Body of pancreas (tissue), 4 donors: ENCODE measurements at regions not wholly inside any gene's neighbourhood (a gene's known extent, or its start where the extent isn't known, plus 50 kb on each side); places are given as distances from the start of the nearest gene placed in this dataset.
A peak's percentile ranks its signal among the peaks of the same experiment; 100 is the strongest.
"Not testable (repeated sequence)": the region's sequence is repeated elsewhere in the genome, so short reads cannot be mapped to it uniquely, and the experiment has no call there.

Experiments used
- ATAC-seq: fragments of 150-250 bp; one replicate; pipeline ENCODE4 v1.9.1; 2016
- DNase-seq, 4 donors: peaks; one replicate each; pipeline ENCODE4 v3.0.0-alpha.2; 2019
- H3K27ac ChIP-seq, 4 donors: fragments of 200-600 bp; sonication (generic); 1 replicate in 3 of 4; 2 replicates in 1 of 4; pipeline versions ENCODE4 v1.5.1 to v1.6.1; 2016 to 2019; ENCODE audit warnings: mild to moderate bottlenecking in 1 of 4, mixed read lengths in 1 of 4, moderate library complexity in 1 of 4
- H3K27me3 ChIP-seq, 2 donors: fragments of 200-600 bp; sonication (generic); one replicate each; pipeline ENCODE4 v1.6.0; 2016; ENCODE audit warnings: mild to moderate bottlenecking in 1 of 2
- H3K36me3 ChIP-seq, 2 donors: fragments of 200-600 bp; sonication (generic); replicated peaks in 1 of 2; 2 replicates each; pipeline ENCODE4 v1.5.1; 2016; ENCODE audit warnings: low read depth in 2 of 2; ENCODE audit not compliant: insufficient read depth in 1 of 2
- H3K4me1 ChIP-seq: fragments of 200-600 bp; sonication (generic); one replicate; pipeline ENCODE4 v1.6.0; 2016
- H3K4me3 ChIP-seq, 2 donors: fragments of 200-600 bp; sonication (generic); 1 replicate in 1 of 2; 2 replicates in 1 of 2; pipeline ENCODE4 v1.5.1; 2016 to 2019
- H3K9me3 ChIP-seq, 3 donors: fragments of 200-600 bp; sonication (generic); 1 replicate in 2 of 3; 2 replicates in 1 of 3; pipeline ENCODE4 v1.5.1; 2016
- POLR2A ChIP-seq, 3 donors: fragments of 450-650 bp; IDR thresholded peaks; one replicate each; pipeline ENCODE4 v1.6.1; 2016; ENCODE audit warnings: antibody characterized with exemption in 3 of 3, mild to moderate bottlenecking in 2 of 3
- WGBS, 2 donors: methylation state at CpG; one replicate each; pipeline ENCODE4 v1.1.5; 2017; 5-methylcytosine and 5-hydroxymethylcytosine counted together
- intact Hi-C: fragments of 100-400 bp; cut with DNase I; formaldehyde crosslinking; loops from one replicate; pipeline ENCODE4 v1.15.1; 2023

DNA sequence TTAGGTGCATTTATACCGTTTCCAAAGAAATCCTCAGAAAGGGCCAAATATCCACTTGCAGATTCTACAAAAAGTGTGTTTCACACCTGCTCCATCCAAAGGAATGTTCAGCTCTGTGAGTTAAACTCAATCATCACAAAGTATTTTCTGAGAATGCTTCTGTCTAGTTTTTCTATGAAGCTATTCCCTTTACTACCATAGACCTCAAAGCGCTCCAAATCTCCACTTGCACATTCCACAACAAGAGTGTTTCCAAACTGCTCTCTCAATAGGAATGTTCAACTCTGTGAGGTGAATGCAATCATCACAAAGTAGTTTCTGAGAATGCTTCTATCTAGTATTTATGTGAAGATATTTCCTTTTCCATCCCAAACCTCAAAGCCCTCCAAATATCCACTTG is 412.7 kb upstream of the WSB1 start:
- WGBS, 2 donors = 40% methylated on average over 1 of the region's 2 CpGs; no CpG with 5 or more reads in 1 of the 2 donors
- H3K27ac ChIP-seq, DNase-seq, H3K27me3 ChIP-seq, H3K36me3 ChIP-seq, H3K9me3 ChIP-seq, H3K4me3 ChIP-seq, H3K4me1 ChIP-seq, intact Hi-C loops: not testable (repeated sequence)
- peak; percentile 4 for ATAC-seq
- peak in 1 of 3 donors; percentile 52 for TF ChIP-seq POLR2A (IDR thresholded peaks at IDR 0.05)

DNA sequence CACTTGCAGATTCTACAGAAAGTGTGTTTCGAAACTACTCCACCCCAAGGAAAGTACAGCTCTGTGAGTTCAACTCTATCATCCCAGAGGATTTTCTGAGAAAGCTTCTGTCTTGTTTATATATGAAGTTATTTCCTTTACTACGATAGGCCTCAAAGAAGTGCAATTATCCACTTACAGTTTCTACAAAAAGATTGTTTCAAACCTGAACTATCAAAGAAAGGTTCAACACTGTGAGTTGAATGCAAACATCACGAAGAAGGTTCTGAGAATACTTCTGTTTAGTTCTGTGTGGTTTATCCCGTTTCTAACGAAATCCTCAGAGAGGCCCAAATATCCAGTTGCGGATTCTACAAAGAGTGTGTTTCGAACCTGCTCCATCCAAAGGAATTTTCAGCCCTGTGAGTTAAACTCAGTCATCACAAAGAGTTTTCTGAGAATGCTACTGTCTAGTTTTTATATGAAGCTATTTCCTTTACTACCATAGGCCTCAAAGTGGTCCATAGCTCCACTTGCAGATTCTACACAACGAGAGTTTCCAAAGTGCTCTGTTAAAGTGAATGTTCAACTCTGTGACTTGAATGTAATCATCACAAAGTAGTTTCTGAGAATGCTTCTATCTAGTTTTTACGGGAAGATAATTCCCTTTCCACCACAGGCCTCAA is 411.7 kb upstream of the WSB1 start:
- DNase-seq, intact Hi-C loops, H3K36me3 ChIP-seq, H3K4me3 ChIP-seq, H3K27ac ChIP-seq, H3K4me1 ChIP-seq, H3K9me3 ChIP-seq, H3K27me3 ChIP-seq: not testable (repeated sequence)
- WGBS, 2 donors = 80% methylated on average over 1 of the region's 9 CpGs; no CpG with 5 or more reads in 1 of the 2 donors
- ATAC-seq = peak; percentile 74

DNA sequence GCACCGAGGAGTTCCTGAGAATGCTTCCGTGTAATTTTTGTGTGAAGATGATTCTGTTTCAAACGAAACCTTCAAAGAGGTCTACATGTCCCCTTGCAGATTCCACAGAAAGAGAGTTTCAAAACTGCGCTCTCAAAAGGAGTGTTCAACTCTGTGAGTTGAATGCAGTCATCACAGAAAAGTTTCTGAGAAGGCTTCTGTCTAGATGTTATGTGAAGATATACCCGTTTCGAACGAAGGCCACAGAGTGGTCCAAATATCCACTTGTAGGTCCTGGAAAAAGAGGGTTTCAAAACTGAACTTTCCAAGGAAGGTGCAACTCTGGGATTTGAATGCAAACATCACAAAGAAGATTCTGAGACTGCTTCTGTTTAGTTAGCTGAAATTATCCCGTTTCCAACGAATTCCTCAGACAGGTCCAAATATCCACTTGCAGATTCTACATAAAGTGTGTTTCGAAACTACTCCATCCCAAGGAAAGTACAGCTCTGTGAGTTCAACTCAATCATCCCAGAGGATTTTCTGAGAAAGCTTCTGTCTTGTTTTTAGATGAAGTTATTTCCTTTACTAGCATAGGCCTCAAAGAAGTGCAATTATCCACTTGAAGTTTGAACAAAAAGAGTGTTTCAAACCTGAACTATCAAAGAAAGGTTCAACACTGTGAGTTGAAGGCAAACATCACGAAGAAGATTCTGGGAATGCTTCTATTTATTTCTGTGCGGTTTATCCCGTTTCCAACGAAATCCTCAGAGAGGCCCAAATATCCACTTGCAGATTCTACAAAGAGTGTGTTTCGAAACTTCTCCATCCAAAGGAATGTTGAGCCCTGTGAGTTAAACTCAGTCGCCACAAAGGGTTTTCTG is 409.8 kb upstream of the WSB1 start:
- 51 to 64% methylated on average over 8 to 11 of the region's 16 CpGs for WGBS, 2 donors
- H3K9me3 ChIP-seq = not testable (repeated sequence)

DNA sequence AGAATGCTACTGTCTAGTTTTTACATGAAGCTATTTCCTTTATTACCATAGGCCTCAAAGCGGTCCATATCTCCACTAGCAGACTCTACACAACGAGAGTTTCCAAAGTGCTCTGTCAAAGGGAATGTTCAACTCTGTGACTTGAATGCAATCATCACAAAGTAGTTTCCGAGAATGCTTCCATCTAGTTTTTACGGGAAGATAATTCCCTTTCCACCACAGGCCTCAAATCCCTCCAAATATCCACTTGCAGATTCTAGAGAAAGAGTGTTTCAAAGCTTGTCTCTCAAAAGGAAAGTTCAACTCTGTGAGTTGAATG is 409.2 kb upstream of the WSB1 start:
- peak; percentile 34 for ATAC-seq
- H3K4me3 ChIP-seq, H3K36me3 ChIP-seq, H3K27me3 ChIP-seq, H3K27ac ChIP-seq, H3K4me1 ChIP-seq, H3K9me3 ChIP-seq, intact Hi-C loops, DNase-seq: not testable (repeated sequence)
- WGBS, 2 donors = 36 to 58% methylated on average over 4 of the region's 4 CpGs

More for the DNA sequence above, 409.8 kb upstream of the WSB1 start:
- H3K27me3 ChIP-seq, DNase-seq, H3K4me1 ChIP-seq, H3K4me3 ChIP-seq, H3K27ac ChIP-seq, intact Hi-C loops, H3K36me3 ChIP-seq: not testable (repeated sequence)
- peak; percentile 30 for ATAC-seq

DNA sequence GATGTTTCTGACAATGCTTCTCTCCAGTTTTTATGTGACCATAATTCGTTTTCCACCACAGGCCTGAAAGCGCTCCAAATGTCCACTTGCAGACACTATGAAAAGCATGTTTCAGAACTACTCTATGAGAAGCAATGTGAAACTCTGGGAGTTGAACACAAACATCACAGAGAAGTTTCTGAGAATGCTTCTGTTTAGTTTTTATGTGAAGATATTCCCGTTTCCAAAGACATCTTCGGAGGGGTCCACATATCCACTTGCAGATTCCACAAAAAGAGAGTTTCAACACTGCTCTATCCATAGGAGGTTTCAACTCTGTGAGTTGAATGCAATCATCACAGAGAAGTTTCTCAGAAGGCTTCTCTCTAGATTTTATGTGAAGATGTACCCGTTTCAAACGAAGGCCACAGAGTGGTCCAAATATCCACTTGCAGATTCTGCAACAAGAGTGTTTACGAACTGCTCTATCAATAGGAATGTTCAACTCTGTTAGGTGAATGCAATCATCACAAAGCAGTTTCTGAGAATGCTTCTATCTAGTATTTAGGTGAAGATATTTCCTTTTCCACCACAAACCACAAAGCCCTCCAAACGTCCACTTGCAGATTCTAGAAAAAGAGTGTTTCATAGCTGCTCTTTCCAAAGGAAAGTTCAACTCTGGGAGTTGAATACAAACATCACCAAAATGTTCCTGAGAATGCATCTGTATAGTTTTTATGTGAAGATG is 408.5 kb upstream of the WSB1 start:
- H3K4me3 ChIP-seq, H3K9me3 ChIP-seq, H3K4me1 ChIP-seq, intact Hi-C loops, H3K27ac ChIP-seq, H3K36me3 ChIP-seq, H3K27me3 ChIP-seq: not testable (repeated sequence)
- TF ChIP-seq POLR2A (IDR thresholded peaks at IDR 0.05) = peak in 1 of 3 donors; percentile 26
- DNase-seq (peak in 1 of 4 donors; percentile 1), ATAC-seq (peak; percentile 37)
- WGBS, 2 donors = 50 to 52% methylated on average over 8 of the region's 8 CpGs
